Smooth muscle cell of the brain vasculature (primary cell): ENCODE measurements at regions not wholly inside any gene's neighbourhood (a gene's known extent, or its start where the extent isn't known, plus 50 kb on each side); places are given as distances from the start of the nearest gene placed in this dataset.

Experiments
- DNase-seq: peaks from one replicate; pipeline ENCODE4 v3.0.0-alpha.2; 2012; ENCODE audit warnings: low read depth, low spot score

- no peak for DNase-seq
Measured at GRCh38 chr13:83958531-83958930, 76.3 kb upstream of the SLITRK1 start.

- no peak for DNase-seq
Measured at GRCh38 chr13:83955011-83955410, 72.7 kb upstream of the SLITRK1 start.

- DNase-seq = no peak
Measured at GRCh38 chr13:83953916-83954315, 71.6 kb upstream of the SLITRK1 start.

DNA sequence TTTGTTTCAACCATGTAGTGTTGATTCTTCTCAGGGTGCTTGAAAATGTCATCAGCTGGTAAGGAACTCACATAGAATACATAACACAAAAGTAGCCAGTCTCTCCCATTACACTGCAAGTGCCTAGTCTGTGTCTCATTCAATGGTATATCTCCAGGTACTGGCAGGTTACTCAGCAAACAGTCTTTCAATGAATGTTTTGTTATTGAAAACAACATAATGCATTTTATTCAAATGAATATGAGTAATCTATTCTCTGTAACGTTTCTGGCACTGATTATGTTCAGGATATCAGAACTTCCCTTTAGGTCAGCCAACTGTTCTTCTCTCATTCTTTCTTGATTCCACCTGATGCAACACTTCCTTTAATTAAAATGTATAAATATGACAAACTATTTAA is 68.0 kb upstream of the SLITRK1 start:
- no peak for DNase-seq

GRCh38 chr13:83943530-83944279 is 61.4 kb upstream of the SLITRK1 start:
- DNase-seq = no peak

GRCh38 chr13:83941701-83942335 is 59.5 kb upstream of the SLITRK1 start:
- DNase-seq = no peak

DNA sequence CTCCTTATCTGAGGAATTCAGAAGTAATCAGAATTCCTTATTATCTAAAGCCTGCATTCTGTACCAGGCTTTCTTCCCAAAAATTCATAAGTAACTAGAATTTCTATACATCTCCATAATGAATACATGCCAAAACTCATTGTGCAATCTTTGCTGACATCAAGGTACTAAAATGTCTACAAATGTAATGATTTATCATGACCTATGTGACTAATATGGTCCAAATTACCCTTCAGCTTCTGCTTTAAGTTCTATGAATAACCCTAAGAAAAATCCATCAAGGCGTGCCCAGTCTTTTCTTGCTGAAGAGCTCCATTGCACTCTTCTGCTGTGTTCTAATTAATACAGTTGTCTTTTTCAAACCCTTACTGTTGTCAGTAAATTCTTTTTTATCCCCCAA is 58.5 kb upstream of the SLITRK1 start:
- DNase-seq = no peak

DNA sequence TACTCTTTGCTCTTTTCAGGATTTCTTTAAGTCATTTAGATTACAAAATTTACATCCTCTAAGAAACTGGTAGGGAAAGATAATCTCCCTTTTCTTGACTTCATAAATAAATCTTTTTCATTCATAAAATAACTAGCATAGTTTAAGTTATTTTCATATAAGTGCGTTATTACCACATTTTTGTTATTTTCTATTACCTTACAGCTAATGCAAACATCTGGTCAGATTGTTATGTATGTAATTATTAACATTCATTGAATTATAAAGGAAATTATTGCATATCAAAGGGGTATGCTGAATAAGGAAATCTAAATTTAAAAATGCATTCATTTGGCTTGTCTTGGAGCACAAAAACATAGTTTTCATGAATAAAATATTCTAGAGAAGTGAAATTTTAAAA is 55.3 kb upstream of the SLITRK1 start:
- DNase-seq = no peak

GRCh38 chr13:83935566-83935965 is 53.3 kb upstream of the SLITRK1 start:
- no peak for DNase-seq
